Ammon's horn (tissue), 1 donor: ENCODE measurements at regions not wholly inside any gene's neighbourhood (a gene's known extent, or its start where the extent isn't known, plus 50 kb on each side); places are given as distances from the start of the nearest gene placed in this dataset.
A peak's percentile ranks its signal among the peaks of the same experiment; 100 is the strongest.

Experiments used
- DNase-seq: peaks from one replicate; pipeline ENCODE4 v3.0.0-alpha.2; 2016; ENCODE audit warnings: low spot score

- no peak for DNase-seq
These were observed 236.9 kb upstream of the SASH1 start for GRCh38 chr6:148105695-148106094.

- DNase-seq: no peak
These were observed 234.7 kb upstream of the SASH1 start for GRCh38 chr6:148107911-148108310.

- DNase-seq: no peak
These were observed 232.9 kb upstream of the SASH1 start for GRCh38 chr6:148109732-148110131.

- no peak for DNase-seq
These were observed 231.7 kb upstream of the SASH1 start for GRCh38 chr6:148110925-148111324.

- no peak for DNase-seq
These were observed 229.8 kb upstream of the SASH1 start for GRCh38 chr6:148112851-148113319.

GRCh38 chr6:148116001-148116400 is 226.6 kb upstream of the SASH1 start:
- DNase-seq: no peak

GRCh38 chr6:148118244-148118643 is 224.4 kb upstream of the SASH1 start:
- no peak for DNase-seq

- no peak for DNase-seq
These were observed 214.5 kb upstream of the SASH1 start for GRCh38 chr6:148128014-148128730.

- no peak for DNase-seq
These were observed 208.0 kb upstream of the SASH1 start for GRCh38 chr6:148134592-148134991.

- DNase-seq: no peak
These were observed 206.1 kb upstream of the SASH1 start for GRCh38 chr6:148136586-148136985.

GRCh38 chr6:148137652-148138051 is 205.0 kb upstream of the SASH1 start:
- DNase-seq: no peak

- no peak for DNase-seq
These were observed 204.1 kb upstream of the SASH1 start for GRCh38 chr6:148138573-148138972.

GRCh38 chr6:148140772-148141557 is 201.7 kb upstream of the SASH1 start:
- no peak for DNase-seq

- DNase-seq: no peak
These were observed 199.8 kb upstream of the SASH1 start for GRCh38 chr6:148142821-148143220.

GRCh38 chr6:148143771-148144170 is 198.9 kb upstream of the SASH1 start:
- DNase-seq: no peak

- DNase-seq: peak; percentile 79
These were observed 197.6 kb upstream of the SASH1 start for GRCh38 chr6:148144917-148145521.

GRCh38 chr6:148146717-148147462 is 195.7 kb upstream of the SASH1 start:
- DNase-seq: no peak

- no peak for DNase-seq
These were observed 195.2 kb upstream of the SASH1 start for GRCh38 chr6:148147463-148147830.

GRCh38 chr6:148151896-148152643 is 190.6 kb upstream of the SASH1 start:
- no peak for DNase-seq

GRCh38 chr6:148154668-148155067 is 188.0 kb upstream of the SASH1 start:
- DNase-seq: no peak

- no peak for DNase-seq
These were observed 187.3 kb upstream of the SASH1 start for GRCh38 chr6:148155293-148155692.

GRCh38 chr6:148157841-148158240 is 184.8 kb upstream of the SASH1 start:
- no peak for DNase-seq
